Keratinocyte (primary cell): ENCODE measurements at regions not wholly inside any gene's neighbourhood (a gene's known extent, or its start where the extent isn't known, plus 50 kb on each side); places are given as distances from the start of the nearest gene placed in this dataset.

Experiments used
- DNase-seq: peaks from one replicate; pipeline ENCODE4 v3.0.0-alpha.2; 2011; ENCODE audit warnings: low read depth, missing footprints, low spot score
- FAIRE-seq: peaks from 2 replicates; lab custom pipeline; 2011; peaks lifted over from hg19 to GRCh38; lab: Jason Lieb, UNC
- H2AFZ ChIP-seq: 2 replicates; pipeline ENCODE4 v1.6.0; 2012; ENCODE audit warnings: low read length, control low read depth, inconsistent platforms; ENCODE audit not compliant: control insufficient read depth
- H3K27ac ChIP-seq: 2 replicates; pipeline ENCODE4 v1.5.1; 2011; ENCODE audit warnings: low read length; ENCODE audit not compliant: control insufficient read depth, insufficient read depth
- H3K27me3 ChIP-seq: 3 replicates; pipeline ENCODE4 v1.6.0; 2011; ENCODE audit warnings: low read length; ENCODE audit not compliant: control insufficient read depth, insufficient read depth; ENCODE audit errors: extremely low read depth
- H3K36me3 ChIP-seq, 2 experiments: 2 replicates in 1 of 2; 3 replicates in 1 of 2; pipeline ENCODE4 v1.5.1; 2011; ENCODE audit warnings: low read length in 2 of 2, mild to moderate bottlenecking in 1 of 2; ENCODE audit not compliant: control insufficient read depth in 2 of 2, insufficient read depth in 2 of 2; ENCODE audit errors: extremely low read depth in 1 of 2
- H3K4me1 ChIP-seq: 3 replicates; pipeline ENCODE4 v1.5.1; 2011; ENCODE audit warnings: low read length; ENCODE audit not compliant: control insufficient read depth, insufficient read depth; ENCODE audit errors: extremely low read depth
- H3K4me2 ChIP-seq: 3 replicates; pipeline ENCODE4 v1.6.0; 2011; ENCODE audit warnings: low read depth, low read length; ENCODE audit not compliant: control insufficient read depth, insufficient read depth; ENCODE audit errors: extremely low read depth
- H3K4me3 ChIP-seq, 3 experiments: fragments of 200-600 bp in 1 of 3; sonication (generic) in 1 of 3; 2 replicates in 2 of 3; 3 replicates in 1 of 3; pipeline ENCODE4 v1.5.1; 2011 to 2016; ENCODE audit warnings: low read length in 3 of 3, mild to moderate bottlenecking in 3 of 3, control low read depth in 2 of 3, inconsistent platforms in 1 of 3, low read depth in 1 of 3, mixed read lengths in 1 of 3, mixed run types in 1 of 3, moderate library complexity in 1 of 3; ENCODE audit not compliant: control insufficient read depth in 2 of 3, insufficient read depth in 2 of 3; ENCODE audit errors: extremely low read depth in 1 of 3
- H3K79me2 ChIP-seq: 2 replicates; pipeline ENCODE4 v1.6.0; 2012; ENCODE audit warnings: low read length; ENCODE audit not compliant: control insufficient read depth, insufficient read depth
- H3K9ac ChIP-seq: 3 replicates; pipeline ENCODE4 v1.6.0; 2011; ENCODE audit warnings: low read length; ENCODE audit not compliant: control insufficient read depth, insufficient read depth; ENCODE audit errors: extremely low read depth
- H3K9me1 ChIP-seq: 3 replicates; pipeline ENCODE4 v1.6.0; 2011; ENCODE audit warnings: low read length; ENCODE audit not compliant: control insufficient read depth, insufficient read depth; ENCODE audit errors: extremely low read depth
- H3K9me3 ChIP-seq: 2 replicates; pipeline ENCODE4 v1.5.1; 2012; ENCODE audit warnings: low read depth, low read length; ENCODE audit not compliant: control insufficient read depth
- H4K20me1 ChIP-seq: 3 replicates; pipeline ENCODE4 v1.6.0; 2011; ENCODE audit warnings: low read length; ENCODE audit not compliant: control insufficient read depth, insufficient read depth; ENCODE audit errors: extremely low read depth
- CTCF ChIP-seq, 3 experiments: IDR thresholded peaks in 1 of 3; conservative IDR thresholded peaks in 1 of 3; optimal IDR thresholded peaks in 1 of 3; 2 replicates in 2 of 3; 3 replicates in 1 of 3; pipeline versions ENCODE3 to v1.5.1; 2011; ENCODE audit warnings: low read length in 3 of 3, mild to moderate bottlenecking in 3 of 3, moderate library complexity in 2 of 3, control low read depth in 1 of 3, inconsistent platforms in 1 of 3; ENCODE audit not compliant: insufficient read depth in 2 of 3; ENCODE audit errors: extremely low read depth in 1 of 3
- EZH2 ChIP-seq: IDR thresholded peaks from one replicate; pipeline ENCODE4 v1.6.1; 2012; ENCODE audit warnings: inconsistent platforms, mild to moderate bottlenecking, low read length, moderate library complexity
- dilution Hi-C: fragments of 300-500 bp; cut with MboI; formaldehyde crosslinking; loops from one replicate; pipeline ENCODE4 v1.7.0; 2020; ENCODE audit warnings: low sequenced_read_pairs; ENCODE audit not compliant: extremely low pct_ligation_motif_present

GRCh38 chr15:99909592-99910295 lies 176.5 kb upstream of the LYSMD4 start:
- TF ChIP-seq EZH2 = no peak
- peak in 2 of 3 experiments; percentile 54 to 62 for TF ChIP-seq CTCF (optimal IDR thresholded peaks at IDR 0.05 in 1 of 3, IDR thresholded peaks at IDR 0.05 in 1 of 3, conservative IDR thresholded peaks at IDR 0.05 in 1 of 3; ENCODE audit: extremely low read depth in 1 of 3, insufficient read depth in 2 of 3, low read length in 3 of 3)
- Histone ChIP-seq H3K27ac (no peak overlapping the region), H3K79me2 (no peaks in the 10 kb centered on the region), H3K9ac (no peak overlapping the region), H3K9me3 (no peaks in the 10 kb centered on the region), H3K9me1 (no peaks in the 10 kb centered on the region), H3K4me2 (no peak overlapping the region), H2AFZ (no peak overlapping the region), H3K36me3 (no peaks in the 10 kb centered on the region), H3K4me1 (no peaks in the 10 kb centered on the region), H3K4me3 (no peak overlapping the region), H3K27me3 (no peaks in the 10 kb centered on the region), H4K20me1 (no peaks in the 10 kb centered on the region)
- no peak for FAIRE-seq
- DNase-seq = no peak
- dilution Hi-C loops = no loop called here

- FAIRE-seq (no peak), DNase-seq (no peak)
- H3K9ac ChIP-seq = no peak overlapping the region
- no peak overlapping the region for H3K4me3 ChIP-seq
- H3K9me1 ChIP-seq = no peaks in the 10 kb centered on the region
- no peaks in the 10 kb centered on the region for H4K20me1 ChIP-seq
- H3K27me3 ChIP-seq = no peaks in the 10 kb centered on the region
- dilution Hi-C loops = no loop called here
- peak in 1 of 3 experiments; percentile 6 for TF ChIP-seq CTCF (optimal IDR thresholded peaks at IDR 0.05 in 1 of 3, IDR thresholded peaks at IDR 0.05 in 1 of 3, conservative IDR thresholded peaks at IDR 0.05 in 1 of 3; ENCODE audit: extremely low read depth in 1 of 3, insufficient read depth in 2 of 3, low read length in 3 of 3)
- no peak for TF ChIP-seq EZH2
- no peaks in the 10 kb centered on the region for H3K4me1 ChIP-seq
- H3K4me2 ChIP-seq = no peak overlapping the region
- no peaks in the 10 kb centered on the region for H3K36me3 ChIP-seq
- no peak overlapping the region for H2AFZ ChIP-seq
- H3K79me2 ChIP-seq = no peaks in the 10 kb centered on the region
- no peaks in the 10 kb centered on the region for H3K9me3 ChIP-seq
- H3K27ac ChIP-seq = no peak overlapping the region
Measured at GRCh38 chr15:99907698-99908097, 174.5 kb upstream of the LYSMD4 start.
